ENCODE measurements at regions not wholly inside any gene's neighbourhood (a gene's known extent, or its start where the extent isn't known, plus 50 kb on each side); places are given as distances from the start of the nearest gene placed in this dataset.

GRCh38 chr10:2048337-2048973 lies 311.1 kb upstream of the ADARB2 start:
- Histone ChIP-seq H2AK9ac (replicated peaks; ENCODE audit: low read depth, low read length, poor library complexity) (no peak overlapping the region), H4K8ac (ENCODE audit: low read depth in 2 of 2, low read length in 2 of 2) (no peak overlapping the region), H3K18ac (ENCODE audit: low read depth, low read length) (no peak overlapping the region), H3K79me1 (ENCODE audit: low read depth in 1 of 2, low read length in 2 of 2) (no peaks in the 10 kb centered on the region), H3K27ac (ENCODE audit: insufficient read depth, low read length) (no peak overlapping the region), H2BK20ac (ENCODE audit: low read depth, low read length) (no peak overlapping the region), H3K4ac (ENCODE audit: low read depth, low read length) (no peak overlapping the region), H3K4me2 (ENCODE audit: low read depth, low read length) (no peak overlapping the region), H3K27me3 (ENCODE audit: control insufficient read depth, insufficient read depth, low read length) (no peaks in the 10 kb centered on the region), H4K91ac (ENCODE audit: insufficient read depth, low read depth, low read length) (no peak overlapping the region), H4K5ac (ENCODE audit: low read depth, low read length) (no peak overlapping the region), H3K9ac (ENCODE audit: low read depth, low read length) (no peak overlapping the region), H3K4me3 (ENCODE audit: insufficient read depth, low read depth, low read length) (no peak overlapping the region), H2BK5ac (ENCODE audit: low read depth, low read length, poor library complexity, severe bottlenecking) (no peak overlapping the region), H2AK5ac (ENCODE audit: low read depth, low read length) (no peak overlapping the region), H2BK15ac (ENCODE audit: low read depth, low read length) (no peak overlapping the region), H3K14ac (replicated peaks; ENCODE audit: low read depth, low read length) (no peak overlapping the region), H3K56ac (ENCODE audit: extremely low read depth, insufficient read depth, low read length) (no peak overlapping the region), H2AFZ (replicated peaks; ENCODE audit: low read length, poor library complexity) (no peak overlapping the region), H3K23ac (ENCODE audit: low read depth, low read length) (no peak overlapping the region), H2BK120ac (ENCODE audit: low read depth, low read length) (no peak overlapping the region), H3K9me3 (ENCODE audit: control insufficient read depth, insufficient read depth, low read length) (peaks cover 11% of the 10 kb centered on the region), H3K9me1 (ENCODE audit: insufficient read depth, low read length) (no peaks in the 10 kb centered on the region), H4K20me1 (ENCODE audit: insufficient read depth, low read length) (no peaks in the 10 kb centered on the region), H3K4me1 (ENCODE audit: control insufficient read depth, insufficient read depth, low read length) (no peaks in the 10 kb centered on the region), H3K36me3 (ENCODE audit: control insufficient read depth, insufficient read depth, low read length) (no peaks in the 10 kb centered on the region)
- in situ Hi-C loops (cut with MboI; ENCODE audit: low sequenced_read_pairs) (no loop called here), intact Hi-C loops (cut with micrococcal nuclease) (no loop called here), dilution Hi-C loops (cut with HindIII; ENCODE audit: low sequenced_read_pairs, unreplicated experiment) (no loop called here)
- ATAC-seq (ENCODE audit: low read depth) (no peak), DNase-seq (no peak)
- no peak for TF ChIP-seq BHLHE40 (IDR thresholded peaks at IDR 0.05; ENCODE audit: low read depth, low read length)
- TF ChIP-seq CEBPB (IDR thresholded peaks at IDR 0.05; ENCODE audit: low read depth, low read length): no peak
- TF ChIP-seq RFX5 (IDR thresholded peaks at IDR 0.05; ENCODE audit: low read depth, low read length): no peak
- TF ChIP-seq, protein P1, sequence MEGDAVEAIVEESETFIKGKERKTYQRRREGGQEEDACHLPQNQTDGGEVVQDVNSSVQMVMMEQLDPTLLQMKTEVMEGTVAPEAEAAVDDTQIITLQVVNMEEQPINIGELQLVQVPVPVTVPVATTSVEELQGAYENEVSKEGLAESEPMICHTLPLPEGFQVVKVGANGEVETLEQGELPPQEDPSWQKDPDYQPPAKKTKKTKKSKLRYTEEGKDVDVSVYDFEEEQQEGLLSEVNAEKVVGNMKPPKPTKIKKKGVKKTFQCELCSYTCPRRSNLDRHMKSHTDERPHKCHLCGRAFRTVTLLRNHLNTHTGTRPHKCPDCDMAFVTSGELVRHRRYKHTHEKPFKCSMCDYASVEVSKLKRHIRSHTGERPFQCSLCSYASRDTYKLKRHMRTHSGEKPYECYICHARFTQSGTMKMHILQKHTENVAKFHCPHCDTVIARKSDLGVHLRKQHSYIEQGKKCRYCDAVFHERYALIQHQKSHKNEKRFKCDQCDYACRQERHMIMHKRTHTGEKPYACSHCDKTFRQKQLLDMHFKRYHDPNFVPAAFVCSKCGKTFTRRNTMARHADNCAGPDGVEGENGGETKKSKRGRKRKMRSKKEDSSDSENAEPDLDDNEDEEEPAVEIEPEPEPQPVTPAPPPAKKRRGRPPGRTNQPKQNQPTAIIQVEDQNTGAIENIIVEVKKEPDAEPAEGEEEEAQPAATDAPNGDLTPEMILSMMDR (conservative IDR thresholded peaks at IDR 0.05; ENCODE audit: low read depth, low read length): no peak
- TF ChIP-seq RAD21 (IDR thresholded peaks at IDR 0.05; ENCODE audit: low read length): no peak
- TF ChIP-seq NFE2L2 (IDR thresholded peaks at IDR 0.05; ENCODE audit: low read depth, low read length): no peak
- TF ChIP-seq, protein P2, sequence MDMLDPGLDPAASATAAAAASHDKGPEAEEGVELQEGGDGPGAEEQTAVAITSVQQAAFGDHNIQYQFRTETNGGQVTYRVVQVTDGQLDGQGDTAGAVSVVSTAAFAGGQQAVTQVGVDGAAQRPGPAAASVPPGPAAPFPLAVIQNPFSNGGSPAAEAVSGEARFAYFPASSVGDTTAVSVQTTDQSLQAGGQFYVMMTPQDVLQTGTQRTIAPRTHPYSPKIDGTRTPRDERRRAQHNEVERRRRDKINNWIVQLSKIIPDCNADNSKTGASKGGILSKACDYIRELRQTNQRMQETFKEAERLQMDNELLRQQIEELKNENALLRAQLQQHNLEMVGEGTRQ (IDR thresholded peaks at IDR 0.05; ENCODE audit: low read depth, low read length): no peak
- no peak for TF ChIP-seq MAZ (IDR thresholded peaks at IDR 0.05; ENCODE audit: borderline replicate concordance, low read depth, low read length)
- no peak for TF ChIP-seq MAFK (IDR thresholded peaks at IDR 0.05; ENCODE audit: low read depth, low read length)
- no peak for TF ChIP-seq CHD1 (IDR thresholded peaks at IDR 0.05; ENCODE audit: low read depth, low read length)
- no peak for TF ChIP-seq MXI1 (IDR thresholded peaks at IDR 0.05; ENCODE audit: borderline replicate concordance, low read depth, low read length)
- TF ChIP-seq RCOR1 (IDR thresholded peaks at IDR 0.05; ENCODE audit: insufficient replicate concordance, low read length): no peak
- TF ChIP-seq ELK1 (IDR thresholded peaks at IDR 0.05; ENCODE audit: borderline replicate concordance, low read depth, low read length): no peak
- no peak for TF ChIP-seq POLR2A (IDR thresholded peaks at IDR 0.05; ENCODE audit: low read depth, low read length)
- ChIA-PET POLR2A (ENCODE audit: unreplicated experiment) (no interaction called here), CTCF (no interaction called here)
- no TSS peak for BruUV-seq (replicated peaks)
- WGBS, 2 experiments (ENCODE audit: extremely low coverage in 2 of 2, insufficient read length in 1 of 2): 0% methylated on average over 1 of the region's 5 CpGs; no CpG with 5 or more reads in 1 of the 2 experiments
